Uterus (tissue), 2 donors: ENCODE measurements at regions not wholly inside any gene's neighbourhood (a gene's known extent, or its start where the extent isn't known, plus 50 kb on each side); places are given as distances from the start of the nearest gene placed in this dataset.
"Not testable (repeated sequence)": the region's sequence is repeated elsewhere in the genome, so short reads cannot be mapped to it uniquely, and the experiment has no call there.

Experiments
- CTCF ChIP-seq, 4 experiments: fragments of 200-600 bp in 2 of 4; fragments of 450-650 bp in 2 of 4; sonication (generic) in 2 of 4; IDR thresholded peaks; one replicate each; pipeline ENCODE4 v1.5.1; 2016 to 2019; ENCODE audit warnings: antibody characterized with exemption in 4 of 4, mild to moderate bottlenecking in 2 of 4, moderate library complexity in 1 of 4
- POLR2A ChIP-seq, 2 donors: fragments of 450-650 bp; IDR thresholded peaks; one replicate each; pipeline ENCODE4 v1.6.1; 2016; ENCODE audit warnings: antibody characterized with exemption in 2 of 2, mild to moderate bottlenecking in 1 of 2, moderate library complexity in 1 of 2

- not testable (repeated sequence) for TF ChIP-seq CTCF, POLR2A (IDR thresholded peaks at IDR 0.05)
Measured at GRCh38 chr2:111582090-111582489, 301.9 kb downstream of the ANAPC1 start.
